ENCODE measurements at regions not wholly inside any gene's neighbourhood (a gene's known extent, or its start where the extent isn't known, plus 50 kb on each side); places are given as distances from the start of the nearest gene placed in this dataset.

DNA sequence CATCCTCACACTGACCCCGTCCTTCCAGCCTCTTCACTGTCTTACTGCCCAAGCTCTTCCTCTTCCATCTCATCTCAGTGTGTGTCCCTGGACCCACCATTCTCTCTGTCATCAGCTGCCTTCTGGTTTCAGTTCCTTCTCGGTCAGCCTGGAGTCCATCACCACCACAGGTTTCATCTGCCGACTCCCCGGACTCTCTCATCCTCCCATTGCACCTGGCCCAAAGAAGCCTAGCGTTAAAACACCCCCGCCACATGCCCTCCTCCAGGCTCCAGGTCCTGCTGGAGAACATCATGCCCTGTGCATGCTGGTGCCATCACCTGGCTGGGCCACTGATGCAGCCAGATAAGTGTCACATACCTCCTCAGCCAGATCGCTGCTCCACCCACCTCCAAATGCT is 122.1 kb upstream of the GPR12 start:
- no peak for TF ChIP-seq CTCF (IDR thresholded peaks at IDR 0.05; ENCODE audit: low read depth, low read length, poor library complexity, severe bottlenecking)
- no peak for TF ChIP-seq EZH2phosphoT487 (IDR thresholded peaks at IDR 0.05; ENCODE audit: borderline replicate concordance, low read length)

All from DOHH2 (cell line).